GM21515 (cell line): ENCODE measurements at regions not wholly inside any gene's neighbourhood (a gene's known extent, or its start where the extent isn't known, plus 50 kb on each side); places are given as distances from the start of the nearest gene placed in this dataset.
A peak's percentile ranks its signal among the peaks of the same experiment; 100 is the strongest.
"Not testable (repeated sequence)": the region's sequence is repeated elsewhere in the genome, so short reads cannot be mapped to it uniquely, and the experiment has no call there.

Experiments used
- ATAC-seq: cut with Tn5 transposase; IDR thresholded peaks from one replicate; pipeline ENCODE4 v1.9.1; 2021; ENCODE audit not compliant: unreplicated experiment

DNA sequence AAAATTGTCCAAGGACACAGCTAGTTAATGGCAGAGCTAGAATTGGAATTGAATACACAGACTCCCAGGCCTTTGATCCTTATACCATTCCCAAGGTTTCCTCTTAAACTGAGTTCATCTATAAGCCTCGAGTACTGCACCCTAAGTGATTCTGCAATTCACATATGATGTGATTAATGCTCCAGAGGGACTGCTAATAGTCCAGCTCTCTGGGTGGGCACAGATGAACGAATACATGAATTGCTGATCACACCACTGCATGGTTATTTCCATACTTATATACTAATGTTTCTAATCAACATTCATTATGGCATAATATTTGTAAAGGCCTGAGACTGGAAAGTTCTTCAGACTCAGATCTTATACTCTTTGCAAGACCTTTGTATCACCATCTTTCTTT is 101.8 kb downstream of the NUFIP1 start:
- no peak for ATAC-seq

DNA sequence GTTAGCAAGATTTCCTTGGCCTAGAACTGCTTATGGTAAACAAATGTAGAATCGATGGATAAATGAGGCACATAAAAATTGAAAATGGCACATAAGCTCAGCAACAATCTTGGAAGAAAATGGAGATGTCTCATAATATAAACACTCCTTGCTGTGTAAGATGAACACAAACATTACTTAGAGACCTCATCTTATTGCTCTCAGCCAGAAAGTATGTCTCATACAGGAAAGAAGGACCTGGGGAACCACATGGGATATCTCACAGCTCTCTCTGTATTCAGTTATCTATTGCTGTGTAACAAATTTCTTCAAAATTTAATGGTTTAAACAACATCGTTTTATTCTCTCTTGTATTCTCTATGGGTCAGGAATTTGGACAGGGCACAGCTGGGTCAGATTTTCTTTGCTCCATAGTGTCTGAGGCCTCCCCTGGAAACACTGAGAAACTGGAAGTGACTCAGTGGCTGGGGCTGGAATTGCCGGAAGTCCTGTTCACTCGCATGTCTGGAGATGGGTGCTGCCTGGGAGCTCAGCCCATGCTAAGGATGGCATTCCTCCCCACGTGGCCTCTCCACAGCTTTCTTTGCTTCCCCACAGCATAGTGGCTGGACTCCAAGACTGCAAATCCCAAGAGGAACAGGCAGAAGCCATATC is 105.1 kb downstream of the NUFIP1 start:
- ATAC-seq: no peak

DNA sequence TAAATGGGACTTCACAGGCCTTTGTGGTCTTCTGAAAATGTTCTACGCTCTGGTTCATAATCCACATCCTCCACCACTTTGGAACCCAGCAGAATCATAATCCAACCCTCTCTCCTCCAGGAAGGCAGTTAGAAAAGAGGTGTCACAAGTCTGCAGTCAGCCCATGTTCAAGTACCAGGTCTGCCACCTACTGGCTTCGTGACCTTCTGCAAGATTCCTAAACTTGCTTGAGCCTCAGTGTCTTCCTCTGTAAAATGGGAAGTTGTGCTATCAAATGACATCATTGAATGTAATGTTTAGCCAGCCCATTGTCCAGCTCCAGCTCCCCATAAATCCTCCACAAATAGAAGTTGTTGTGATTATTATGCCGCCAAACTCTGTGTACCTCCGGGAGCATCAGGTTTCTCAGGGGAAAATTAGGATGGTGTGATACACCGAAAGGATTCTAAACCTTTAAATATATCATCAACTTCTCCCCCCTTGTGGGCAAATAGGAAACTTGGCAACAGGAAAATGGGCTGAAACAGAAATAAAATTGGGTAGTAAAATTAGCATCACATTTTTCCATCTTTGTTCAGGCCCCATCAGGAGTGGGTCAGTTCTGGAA is 109.7 kb downstream of the NUFIP1 start:
- ATAC-seq: no peak

DNA sequence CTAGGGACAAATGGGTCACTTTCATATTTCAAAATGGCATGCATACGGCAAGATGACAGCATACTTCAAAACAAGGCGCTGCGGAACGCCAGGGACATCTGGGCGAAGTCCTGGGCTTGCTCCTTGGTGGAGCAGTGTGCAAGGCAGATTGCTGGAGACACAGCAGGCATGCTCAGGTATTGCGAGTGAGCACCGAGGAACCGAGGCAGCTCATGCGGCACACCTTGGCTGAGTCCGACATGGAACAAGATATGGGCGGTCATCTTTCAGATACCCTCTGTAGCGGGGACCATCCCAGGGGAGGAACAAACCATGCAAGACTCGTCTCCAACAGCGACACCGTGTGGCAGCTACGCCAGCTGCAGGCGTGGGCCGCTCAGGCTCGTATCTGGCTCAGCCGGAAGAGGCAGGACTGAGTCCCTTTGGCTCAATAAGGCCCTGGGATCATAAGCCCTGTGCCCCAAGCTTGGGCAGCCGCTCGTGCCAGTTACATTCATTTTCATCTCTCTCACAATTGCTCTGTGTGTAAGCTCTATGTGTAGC is 112.4 kb downstream of the NUFIP1 start:
- no peak for ATAC-seq

DNA sequence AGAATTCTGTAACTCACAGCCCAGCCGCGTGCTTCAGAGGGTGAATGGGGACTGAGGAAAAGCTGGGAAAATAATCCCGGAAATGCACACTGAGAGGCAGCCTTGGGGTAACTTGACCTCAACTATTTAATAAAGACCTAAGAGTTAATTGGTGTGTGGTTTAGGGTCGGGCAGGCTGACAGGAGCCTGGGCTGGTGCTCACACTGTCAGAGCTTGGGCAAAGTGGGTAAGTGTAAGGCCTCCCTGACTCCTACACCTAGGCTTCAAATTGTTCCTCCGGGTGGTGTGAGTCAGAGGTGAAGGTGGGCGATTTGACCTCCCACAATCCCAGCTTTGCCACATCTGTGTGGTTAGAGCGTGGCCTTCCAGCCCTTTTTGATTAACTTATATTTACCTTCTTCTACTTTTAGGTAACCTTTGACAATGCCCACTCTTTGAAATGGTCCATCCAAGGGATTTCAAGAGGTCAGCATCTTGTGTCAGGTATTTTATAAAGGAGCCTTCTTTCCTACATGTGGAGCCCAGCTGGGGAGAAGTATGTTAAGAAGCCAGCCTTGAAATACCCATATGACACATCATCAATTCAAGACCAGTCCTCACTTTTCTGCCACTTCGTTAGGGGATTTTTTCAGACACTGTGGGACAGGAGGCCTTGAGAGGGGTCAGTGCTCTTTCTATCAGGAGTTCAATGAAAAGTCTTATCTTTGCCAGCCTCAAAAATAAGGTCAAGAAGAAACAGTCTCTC is 114.2 kb downstream of the NUFIP1 start:
- no peak for ATAC-seq

DNA sequence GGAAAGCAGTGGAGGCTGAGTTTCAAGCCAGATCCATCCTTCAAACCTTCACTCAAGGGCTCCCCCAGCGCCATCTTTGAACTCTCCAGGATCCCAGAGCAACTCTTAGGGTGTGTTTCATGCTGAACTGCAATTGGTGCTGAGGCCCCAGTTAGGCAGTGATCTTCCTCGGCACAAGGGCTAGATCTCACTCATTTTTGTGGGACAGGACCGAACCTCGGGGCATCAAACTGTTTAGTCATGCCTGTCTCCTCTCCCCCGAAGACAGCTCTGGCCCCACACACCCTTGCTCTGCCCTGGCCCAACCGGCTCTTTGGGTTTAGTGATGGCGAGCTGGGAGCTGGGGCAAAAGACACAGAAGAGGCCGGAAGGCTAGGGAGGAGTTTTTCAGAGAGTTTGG is 115.1 kb downstream of the NUFIP1 start:
- no peak for ATAC-seq

DNA sequence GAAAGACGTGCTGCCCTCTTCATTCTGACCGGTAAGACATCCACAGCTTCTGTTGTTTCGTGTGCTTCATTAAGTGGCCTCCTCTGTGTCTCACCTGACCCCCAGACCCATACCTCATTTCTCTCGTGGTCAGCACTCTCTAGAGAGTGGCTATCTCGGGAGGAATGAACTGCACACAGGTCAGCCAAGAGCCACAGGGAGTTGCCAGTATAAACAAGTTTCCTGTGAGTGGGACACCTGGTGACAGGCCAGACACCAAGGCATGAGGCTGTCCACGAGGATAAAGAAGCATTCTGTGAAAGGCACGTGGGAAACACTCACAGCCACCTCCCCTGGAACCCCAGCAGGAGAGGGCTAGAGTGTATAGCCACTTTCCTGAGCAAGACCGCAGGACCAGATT is 115.8 kb downstream of the NUFIP1 start:
- no peak for ATAC-seq

DNA sequence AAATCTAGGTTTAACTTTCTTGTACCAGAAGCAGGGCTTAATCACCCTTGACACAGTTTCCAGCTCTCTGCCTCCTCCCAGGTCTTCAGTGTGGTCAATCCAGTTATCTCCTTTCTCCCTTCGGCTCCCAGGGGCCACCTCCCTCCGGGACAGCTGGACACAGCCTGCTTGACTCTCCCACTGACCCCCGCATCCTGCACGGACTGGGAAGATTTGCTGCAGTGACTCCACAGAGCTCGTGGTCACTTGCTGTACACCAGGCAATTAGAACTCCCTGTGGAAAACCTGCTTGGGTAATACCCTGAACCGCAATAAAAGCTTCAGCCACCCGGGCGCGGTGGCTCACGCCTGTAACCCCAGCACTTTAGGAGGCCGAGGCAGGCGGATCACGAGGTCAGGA is 116.5 kb downstream of the NUFIP1 start:
- no peak for ATAC-seq

DNA sequence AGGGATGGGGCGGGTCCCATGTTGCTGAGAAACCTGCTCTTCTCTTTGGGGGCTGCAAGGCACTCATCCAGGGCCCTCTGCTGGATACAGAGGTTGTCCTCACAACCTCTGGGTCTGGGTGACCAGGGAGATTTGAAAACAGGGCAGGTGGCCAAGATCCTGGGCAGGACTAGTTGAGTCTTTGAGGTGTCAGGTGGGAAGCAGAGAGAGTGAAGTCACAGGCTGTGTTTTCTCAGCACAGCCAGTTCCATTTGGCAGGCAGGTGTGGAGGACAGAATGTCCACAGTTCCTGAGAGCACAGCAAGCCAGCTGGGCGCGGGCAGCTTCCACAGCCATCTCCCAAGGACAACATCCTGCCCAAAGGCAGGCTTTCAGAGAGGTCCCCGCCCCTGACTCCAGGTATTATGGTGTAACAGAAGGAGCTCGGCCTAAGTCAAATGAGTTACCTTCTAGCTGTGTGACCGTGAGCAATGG is 118.8 kb downstream of the NUFIP1 start:
- no peak for ATAC-seq

DNA sequence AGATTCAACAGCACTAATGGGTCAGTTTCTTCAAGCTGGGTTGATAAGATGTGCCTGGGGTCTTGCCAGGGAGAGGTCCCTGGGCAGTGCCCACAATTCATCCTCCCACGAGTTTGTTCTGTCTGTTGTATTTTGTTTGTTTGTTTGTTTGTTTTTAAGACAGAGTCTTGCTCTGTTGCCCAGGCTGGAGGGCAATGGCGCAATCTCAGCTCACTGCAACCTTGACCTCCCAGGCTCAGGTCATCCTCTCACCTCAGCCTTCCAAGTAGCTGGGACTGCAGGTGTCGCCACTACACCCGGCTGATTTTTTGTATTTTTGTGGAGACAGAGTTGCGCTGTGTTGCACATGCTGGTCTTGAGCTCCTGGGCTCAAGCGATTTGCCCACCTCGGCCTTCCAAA is 120.1 kb downstream of the NUFIP1 start:
- no peak for ATAC-seq

DNA sequence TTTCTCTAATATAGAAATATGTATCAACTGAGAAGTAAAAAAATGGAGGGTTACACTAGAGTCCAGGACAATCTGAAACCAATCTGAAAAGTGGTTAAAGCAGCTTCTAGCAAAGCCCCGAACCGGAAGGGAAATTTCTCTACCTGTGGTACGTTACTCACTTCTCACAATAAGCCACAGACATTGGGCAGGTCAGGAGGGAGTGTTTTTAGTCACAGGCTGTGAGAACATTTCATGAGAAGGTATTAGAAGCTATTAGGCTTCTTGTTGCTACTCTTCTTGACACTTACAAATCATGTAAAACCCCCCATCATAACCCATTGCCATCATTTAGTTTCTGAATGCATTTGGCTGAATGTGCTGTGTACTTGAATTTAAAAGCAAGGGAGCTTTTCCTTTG is 120.9 kb downstream of the NUFIP1 start:
- ATAC-seq: peak; percentile 88

DNA sequence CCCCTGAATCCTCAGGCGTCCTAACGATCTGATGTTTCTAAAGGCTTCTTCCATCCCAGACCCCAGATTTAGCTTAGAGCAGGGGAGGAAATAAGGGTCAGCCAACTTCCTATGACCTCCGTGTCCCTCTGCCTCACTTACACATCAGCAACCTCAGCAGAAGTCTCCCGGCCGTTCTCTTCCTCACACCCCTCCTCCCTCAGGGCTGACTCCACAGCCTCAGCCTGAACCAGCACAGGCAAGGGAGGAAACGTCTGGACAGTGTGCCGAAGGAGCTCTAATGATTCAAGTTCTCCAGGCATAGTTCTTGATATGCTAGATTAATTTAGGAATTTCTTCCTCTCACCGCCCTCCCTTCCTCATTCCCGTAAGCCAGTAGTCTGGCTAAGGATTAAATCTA is 121.4 kb downstream of the NUFIP1 start:
- ATAC-seq: no peak

DNA sequence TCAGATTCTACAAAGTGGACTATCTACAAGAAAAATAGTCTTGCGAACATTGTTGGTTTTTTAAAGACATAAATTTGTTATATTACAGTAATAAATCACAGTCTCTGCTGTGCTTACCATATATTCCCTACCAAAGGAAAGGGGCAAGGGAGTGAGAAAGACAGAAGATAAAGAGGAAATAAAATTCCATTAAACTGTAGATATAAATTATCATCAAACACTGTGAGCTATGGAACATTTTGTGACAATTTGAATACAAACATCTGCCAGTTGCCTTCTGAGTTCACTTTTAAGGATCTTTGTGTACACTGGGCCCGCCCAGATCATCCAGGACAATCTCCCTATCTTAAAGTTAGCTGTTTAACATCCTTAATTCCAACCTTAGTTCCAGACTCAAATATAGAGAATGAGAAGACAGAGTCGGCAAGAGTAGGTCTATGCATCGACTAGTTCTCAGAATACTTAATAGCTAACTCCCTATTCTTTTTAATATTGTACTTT is 122.8 kb downstream of the NUFIP1 start:
- ATAC-seq: no peak

DNA sequence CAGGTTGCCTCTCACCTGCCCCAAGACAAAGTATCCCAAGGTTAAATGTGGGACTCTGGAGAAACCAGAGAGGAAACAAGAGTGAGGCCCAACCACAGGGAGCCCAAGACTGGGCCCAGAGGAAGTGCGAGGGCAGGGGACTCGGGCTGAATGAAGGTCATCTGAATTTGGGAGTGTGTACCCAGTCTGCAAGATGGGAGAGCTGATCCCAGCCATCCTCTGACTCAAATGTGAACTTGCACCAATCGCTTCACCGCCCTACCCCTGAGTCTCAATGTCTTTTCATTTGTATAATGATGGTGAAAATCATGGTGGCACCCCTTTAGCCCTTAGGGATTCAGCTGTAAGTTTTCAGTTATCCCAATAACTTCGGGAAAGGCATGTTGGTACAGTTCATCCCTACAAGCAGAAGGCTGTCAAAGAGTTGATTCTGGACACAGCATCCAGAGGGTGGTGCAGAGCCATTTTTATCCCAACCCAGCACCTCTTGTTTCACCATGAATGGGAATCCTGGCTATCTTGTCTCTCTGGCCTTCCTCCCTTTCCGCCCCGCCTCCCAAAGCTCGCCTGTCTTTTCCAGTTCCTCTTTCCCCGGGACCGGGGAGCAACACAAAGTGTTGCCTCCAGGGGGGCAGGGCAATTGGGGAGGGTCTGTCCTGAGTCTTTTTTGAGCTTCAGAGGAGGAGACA is 123.4 kb downstream of the NUFIP1 start:
- ATAC-seq: no peak

DNA sequence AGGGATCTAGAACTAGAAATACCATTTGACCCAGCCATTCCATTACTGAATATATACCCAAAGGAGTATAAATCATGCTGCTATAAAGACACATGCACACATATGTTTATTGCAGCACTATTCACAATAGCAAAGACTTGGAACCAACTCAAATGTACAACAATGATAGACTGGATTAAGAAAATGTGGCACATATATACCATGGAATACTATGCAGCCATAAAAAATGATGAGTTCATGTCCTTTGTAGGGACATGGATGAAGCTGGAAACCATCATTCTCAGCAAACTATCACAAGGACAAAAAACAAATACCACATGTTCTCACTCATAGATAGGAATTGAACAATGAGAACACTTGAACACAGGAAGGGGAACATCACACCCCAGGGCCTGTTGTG is 125.6 kb downstream of the NUFIP1 start:
- not testable (repeated sequence) for ATAC-seq

DNA sequence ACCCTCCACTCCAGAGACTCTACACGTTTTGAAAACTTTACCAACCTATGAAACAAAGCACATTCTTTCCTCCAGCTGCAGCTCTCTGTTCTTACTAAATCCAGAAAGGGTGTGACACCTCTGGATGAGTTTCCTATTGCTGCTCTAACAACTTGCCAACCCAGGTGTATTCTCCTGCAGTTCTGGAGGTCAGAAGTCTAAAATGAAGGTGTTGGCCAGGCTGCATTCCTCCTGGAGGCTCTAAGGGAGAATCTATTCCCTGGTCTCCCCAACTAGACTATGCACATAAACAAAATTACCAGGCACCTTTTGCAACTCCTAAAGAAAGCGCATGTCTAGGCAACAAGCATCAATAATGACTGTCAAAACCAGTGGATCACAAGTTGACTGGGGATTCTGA is 128.8 kb downstream of the NUFIP1 start:
- no peak for ATAC-seq

DNA sequence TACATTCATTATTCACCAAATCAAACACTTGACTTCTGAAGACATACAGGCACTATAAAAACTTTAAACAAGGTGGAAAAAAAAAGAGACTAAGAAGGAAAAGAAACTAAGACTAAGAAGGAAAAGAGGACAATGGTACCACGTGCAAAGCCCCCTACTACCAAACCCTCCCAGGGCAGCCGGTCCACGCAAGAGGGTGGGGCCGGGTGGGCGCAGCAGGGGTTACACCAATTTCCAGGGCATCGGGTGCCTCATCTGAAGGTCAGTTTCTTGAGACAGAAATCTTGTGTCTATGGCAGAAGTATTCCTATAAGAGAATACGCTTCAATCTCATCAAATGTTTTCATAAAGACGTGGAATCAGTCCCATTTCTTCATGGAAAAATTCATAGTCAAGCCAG is 131.5 kb downstream of the NUFIP1 start:
- no peak for ATAC-seq

DNA sequence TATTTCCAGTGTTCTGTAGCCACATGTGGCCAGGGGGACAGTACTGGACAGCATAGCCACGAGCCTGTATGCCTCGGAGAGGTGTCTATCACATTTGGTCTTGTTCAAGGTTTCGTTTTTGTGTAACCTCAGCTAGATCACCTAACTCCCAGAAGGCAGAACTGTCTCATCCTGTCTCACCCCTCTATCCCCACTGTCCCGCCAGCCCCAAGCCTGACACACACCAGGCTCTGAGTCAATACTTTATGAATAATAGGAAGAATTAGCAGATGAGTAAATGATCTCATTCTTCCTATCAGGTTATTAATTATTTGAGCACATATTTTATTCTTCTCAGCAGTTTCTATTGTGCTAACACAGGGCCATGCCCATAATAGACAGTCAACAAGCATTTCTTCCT is 132.2 kb downstream of the NUFIP1 start:
- no peak for ATAC-seq

DNA sequence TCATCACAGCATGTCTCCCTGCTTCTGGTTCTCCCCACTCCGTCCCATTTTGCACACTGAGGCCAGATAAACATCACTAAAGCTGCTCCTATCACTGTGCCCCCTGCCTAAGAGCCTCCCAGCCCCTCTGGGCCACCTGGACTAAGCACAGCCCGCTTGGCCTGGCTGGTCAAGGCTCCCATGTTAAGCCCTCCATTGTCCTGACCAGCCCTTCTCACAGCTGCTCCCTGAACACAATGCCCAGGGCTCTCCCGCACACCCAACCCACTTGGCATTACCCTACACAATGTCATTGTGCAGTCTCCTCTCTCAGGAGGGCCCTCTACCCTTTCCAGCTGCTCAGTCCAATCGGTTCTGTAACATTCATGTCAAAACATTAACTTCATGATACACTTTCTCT is 133.4 kb downstream of the NUFIP1 start:
- no peak for ATAC-seq

DNA sequence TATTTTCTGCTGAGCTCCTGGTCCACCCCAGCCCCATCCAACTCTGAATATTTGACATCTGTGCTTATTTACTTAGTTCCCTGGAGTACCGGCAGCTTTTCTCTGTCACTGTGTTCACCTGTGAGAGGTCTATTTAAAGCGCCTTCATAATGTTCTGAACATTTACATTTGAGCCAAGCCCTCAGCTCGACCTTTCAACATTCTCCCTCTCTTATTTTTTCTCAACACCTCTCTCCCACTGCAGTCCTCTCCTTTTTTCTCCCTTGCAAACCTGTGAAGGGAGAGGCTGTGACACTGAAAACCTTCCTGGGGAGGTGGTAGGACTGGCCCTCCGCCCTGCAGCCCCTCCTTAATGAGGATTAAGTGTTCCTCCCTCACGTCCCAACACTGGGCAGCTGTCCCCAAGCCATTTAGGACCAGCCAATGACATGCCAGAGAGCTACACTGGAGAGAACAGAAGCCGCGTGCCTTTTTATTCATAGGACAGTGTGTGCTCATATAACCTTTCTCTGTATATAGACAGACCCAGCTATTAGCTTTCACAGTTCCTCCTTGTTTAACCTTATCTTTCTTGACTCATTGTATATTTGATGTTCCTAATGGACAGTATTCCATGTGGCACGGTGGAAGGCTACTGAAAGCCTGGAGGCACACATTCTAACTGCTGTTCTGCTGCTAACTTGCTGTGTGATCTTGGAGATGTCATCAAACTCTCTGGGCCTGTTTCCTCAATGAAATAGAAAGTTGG is 134.8 kb downstream of the NUFIP1 start:
- ATAC-seq: no peak

DNA sequence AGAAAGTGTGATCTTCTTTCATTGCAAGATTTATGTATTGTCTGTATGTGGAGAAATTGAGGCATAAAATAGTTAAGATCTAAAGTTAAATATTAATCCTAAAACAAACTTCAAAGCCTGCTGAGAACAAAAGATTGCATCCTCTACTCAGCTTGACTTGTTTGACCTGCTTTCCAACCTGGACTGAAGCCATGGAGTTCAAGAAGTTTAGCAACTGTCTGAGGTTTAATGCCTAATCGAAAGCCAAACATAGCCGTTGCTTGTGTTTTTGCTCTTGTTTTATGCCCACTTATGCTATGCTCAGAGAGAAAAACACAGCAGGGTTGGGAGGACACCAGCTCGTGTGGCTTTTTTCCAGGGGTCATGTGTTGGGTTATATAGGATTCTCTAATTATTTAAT is 135.6 kb downstream of the NUFIP1 start:
- no peak for ATAC-seq
